ENCODE measurements at regions not wholly inside any gene's neighbourhood (a gene's known extent, or its start where the extent isn't known, plus 50 kb on each side); places are given as distances from the start of the nearest gene placed in this dataset.

- Mint-ChIP-seq H3K4me1 (ENCODE audit: low read depth) (peaks cover 11% of the 10 kb centered on the region), H3K36me3 (ENCODE audit: insufficient read depth) (no peaks in the 10 kb centered on the region), H3K9me3 (ENCODE audit: low read depth) (no peaks in the 10 kb centered on the region), H3K4me3 (ENCODE audit: low read depth) (no peak overlapping the region), H3K27me3 (peaks cover 7% of the 10 kb centered on the region), H3K27ac (no peak overlapping the region)
- no peak for TF ChIP-seq CTCF (IDR thresholded peaks at IDR 0.05; ENCODE audit: unreplicated experiment)
- DNase-seq (ENCODE audit: low spot score, unreplicated experiment): no peak
Observed at GRCh38 chr3:182501856-182502255, 291.4 kb upstream of the ATP11B start.

- TF ChIP-seq CTCF (IDR thresholded peaks at IDR 0.05; ENCODE audit: unreplicated experiment): no peak
- Mint-ChIP-seq H3K4me3 (ENCODE audit: low read depth) (no peak overlapping the region), H3K4me1 (ENCODE audit: low read depth) (peaks cover 11% of the 10 kb centered on the region), H3K9me3 (ENCODE audit: low read depth) (no peaks in the 10 kb centered on the region), H3K36me3 (ENCODE audit: insufficient read depth) (no peaks in the 10 kb centered on the region), H3K27me3 (peaks cover 12% of the 10 kb centered on the region), H3K27ac (no peak overlapping the region)
- no peak for DNase-seq (ENCODE audit: low spot score, unreplicated experiment)
Observed at GRCh38 chr3:182503401-182503800, 289.9 kb upstream of the ATP11B start.

GRCh38 chr3:182508919-182509711, 284.2 kb upstream of the ATP11B start:
- Mint-ChIP-seq H3K9me3 (ENCODE audit: low read depth) (no peaks in the 10 kb centered on the region), H3K27me3 (peaks cover 32% of the 10 kb centered on the region), H3K36me3 (ENCODE audit: insufficient read depth) (no peaks in the 10 kb centered on the region), H3K4me3 (ENCODE audit: low read depth) (no peak overlapping the region), H3K4me1 (ENCODE audit: low read depth) (peaks cover 2% of the 10 kb centered on the region), H3K27ac (no peak overlapping the region)
- DNase-seq (ENCODE audit: low spot score, unreplicated experiment): no peak
- no peak for TF ChIP-seq CTCF (IDR thresholded peaks at IDR 0.05; ENCODE audit: unreplicated experiment)

DNA sequence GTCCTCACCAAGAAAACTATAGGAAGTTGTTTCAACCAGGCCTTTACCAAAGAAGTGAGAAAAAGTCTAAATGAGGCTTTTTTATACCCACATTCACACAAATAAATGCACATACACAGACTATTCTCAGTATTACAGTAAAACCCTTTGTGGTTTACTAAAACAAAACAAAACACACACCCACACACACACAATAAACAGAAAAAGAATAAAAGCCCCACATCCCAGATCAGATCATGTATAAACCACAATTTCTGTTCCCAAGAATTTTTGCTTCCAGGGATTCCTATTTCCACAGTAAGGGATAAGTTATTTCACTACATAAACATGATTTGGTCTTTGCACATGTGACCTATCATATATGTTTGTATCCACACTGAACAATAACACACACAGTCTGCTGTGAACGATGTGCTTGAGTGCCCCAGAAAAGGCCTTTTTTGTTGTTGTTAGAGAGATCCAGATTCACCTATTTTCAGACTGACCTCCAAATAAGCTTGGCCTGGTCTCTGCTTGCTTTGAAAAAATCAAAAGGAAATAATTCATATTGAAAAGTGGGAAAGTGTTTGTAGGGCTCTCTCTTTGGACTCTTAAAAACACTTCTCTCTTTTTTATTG, 283.4 kb upstream of the ATP11B start:
- Mint-ChIP-seq H3K9me3 (ENCODE audit: low read depth) (no peaks in the 10 kb centered on the region), H3K36me3 (ENCODE audit: insufficient read depth) (no peaks in the 10 kb centered on the region), H3K27me3 (peaks cover 32% of the 10 kb centered on the region), H3K4me3 (ENCODE audit: low read depth) (no peak overlapping the region), H3K4me1 (ENCODE audit: low read depth) (peaks cover 2% of the 10 kb centered on the region), H3K27ac (no peak overlapping the region)
- no peak for TF ChIP-seq CTCF (IDR thresholded peaks at IDR 0.05; ENCODE audit: unreplicated experiment)
- no peak for DNase-seq (ENCODE audit: low spot score, unreplicated experiment)

- no peak overlapping the region for H3K27ac Mint-ChIP-seq
Observed at GRCh38 chr3:182514236-182514964, 278.9 kb upstream of the ATP11B start.

More at GRCh38 chr3:182514236-182514964, 278.9 kb upstream of the ATP11B start:
- H3K36me3 Mint-ChIP-seq (ENCODE audit: insufficient read depth): no peaks in the 10 kb centered on the region
- H3K4me3 Mint-ChIP-seq (ENCODE audit: low read depth): no peak overlapping the region
- H3K9me3 Mint-ChIP-seq (ENCODE audit: low read depth): no peaks in the 10 kb centered on the region
- H3K27me3 Mint-ChIP-seq: peaks cover 16% of the 10 kb centered on the region
- DNase-seq (ENCODE audit: low spot score, unreplicated experiment): no peak
- H3K4me1 Mint-ChIP-seq (ENCODE audit: low read depth): peaks cover 3% of the 10 kb centered on the region
- no peak for TF ChIP-seq CTCF (IDR thresholded peaks at IDR 0.05; ENCODE audit: unreplicated experiment)

Data from progenitor cell of endocrine pancreas (in vitro differentiated cells).